Ishikawa (cell line): ENCODE measurements at regions not wholly inside any gene's neighbourhood (a gene's known extent, or its start where the extent isn't known, plus 50 kb on each side); places are given as distances from the start of the nearest gene placed in this dataset.

Experiments used
- CEBPB ChIP-seq: IDR thresholded peaks from 2 replicates; pipeline ENCODE4 v1.6.1; 2012
- CREB1 ChIP-seq: IDR thresholded peaks from 2 replicates; pipeline ENCODE4 v1.6.1; 2012; ENCODE audit warnings: low read depth
- EGR1 ChIP-seq: IDR thresholded peaks from 2 replicates; pipeline ENCODE4 v1.6.1; 2012
- EP300 ChIP-seq: IDR thresholded peaks from 2 replicates; pipeline ENCODE4 v1.6.1; 2012; ENCODE audit warnings: borderline replicate concordance
- FOXM1 ChIP-seq: IDR thresholded peaks from 2 replicates; pipeline ENCODE4 v1.6.1; 2012; ENCODE audit warnings: low read depth, borderline replicate concordance
- NFIC ChIP-seq: IDR thresholded peaks from 2 replicates; pipeline ENCODE4 v1.6.1; 2012
- RAD21 ChIP-seq: IDR thresholded peaks from 2 replicates; pipeline ENCODE4 v1.6.1; 2012; ENCODE audit warnings: low read depth
- TAF1 ChIP-seq: IDR thresholded peaks from 2 replicates; pipeline ENCODE4 v1.6.1; 2012; ENCODE audit warnings: low read depth, mild to moderate bottlenecking
- TCF12 ChIP-seq: IDR thresholded peaks from 2 replicates; pipeline ENCODE4 v1.6.1; 2012; ENCODE audit warnings: low read depth
- YY1 ChIP-seq: IDR thresholded peaks from 2 replicates; pipeline ENCODE4 v1.6.1; 2012; ENCODE audit warnings: low read depth
- ZBTB7A ChIP-seq: IDR thresholded peaks from 2 replicates; pipeline ENCODE4 v1.6.1; 2012; ENCODE audit warnings: low read depth
- TF ChIP-seq, protein P1 (sequence below): IDR thresholded peaks from 2 replicates; pipeline ENCODE4 v1.6.1; 2012
- TF ChIP-seq, protein P2 (sequence below): IDR thresholded peaks from 2 replicates; pipeline ENCODE4 v1.6.1; 2012
- TF ChIP-seq, protein P3 (sequence below): IDR thresholded peaks from 2 replicates; pipeline ENCODE4 v1.6.1; 2012; ENCODE audit warnings: low read depth, mild to moderate bottlenecking

DNA sequence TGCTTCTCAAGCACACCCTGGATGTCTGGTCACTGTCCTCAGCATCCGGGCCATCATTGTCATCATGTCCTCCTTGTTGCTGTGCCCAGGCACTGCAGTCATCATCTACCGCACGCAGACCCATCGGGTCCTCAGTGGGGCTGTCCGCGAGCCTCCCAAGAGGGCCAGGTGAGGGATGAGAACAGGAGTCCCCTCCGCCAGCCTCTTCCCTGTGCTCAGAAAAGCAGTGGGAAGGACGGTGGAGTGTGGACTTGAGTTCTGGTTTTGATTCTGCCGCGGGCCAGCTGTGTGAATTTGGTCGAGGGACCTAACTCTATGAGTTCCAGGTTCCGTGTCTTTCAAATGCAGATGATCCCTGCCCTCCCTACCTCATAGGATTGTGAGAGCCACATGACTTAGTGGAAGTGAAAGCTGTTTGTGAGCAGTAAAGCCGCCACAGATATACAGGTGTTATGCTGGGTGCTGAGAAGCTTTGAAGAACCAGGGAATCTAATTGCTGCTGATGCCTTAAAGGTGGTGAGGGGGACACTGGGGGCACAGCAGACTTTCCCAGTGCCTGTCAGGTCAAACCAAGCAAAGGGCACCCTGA, 122.9 kb upstream of the RAP1B start:
- TF ChIP-seq CREB1 (no peak), EP300 (no peak), YY1 (no peak), EGR1 (no peak), NFIC (no peak), FOXM1 (no peak), TAF1 (no peak), RAD21 (no peak), CEBPB (no peak), TCF12 (no peak), ZBTB7A (no peak)
- TF ChIP-seq, protein P1, sequence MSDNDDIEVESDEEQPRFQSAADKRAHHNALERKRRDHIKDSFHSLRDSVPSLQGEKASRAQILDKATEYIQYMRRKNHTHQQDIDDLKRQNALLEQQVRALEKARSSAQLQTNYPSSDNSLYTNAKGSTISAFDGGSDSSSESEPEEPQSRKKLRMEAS, result no peak
- TF ChIP-seq, protein P2, sequence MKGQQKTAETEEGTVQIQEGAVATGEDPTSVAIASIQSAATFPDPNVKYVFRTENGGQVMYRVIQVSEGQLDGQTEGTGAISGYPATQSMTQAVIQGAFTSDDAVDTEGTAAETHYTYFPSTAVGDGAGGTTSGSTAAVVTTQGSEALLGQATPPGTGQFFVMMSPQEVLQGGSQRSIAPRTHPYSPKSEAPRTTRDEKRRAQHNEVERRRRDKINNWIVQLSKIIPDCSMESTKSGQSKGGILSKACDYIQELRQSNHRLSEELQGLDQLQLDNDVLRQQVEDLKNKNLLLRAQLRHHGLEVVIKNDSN, result no peak
- TF ChIP-seq, protein P3, sequence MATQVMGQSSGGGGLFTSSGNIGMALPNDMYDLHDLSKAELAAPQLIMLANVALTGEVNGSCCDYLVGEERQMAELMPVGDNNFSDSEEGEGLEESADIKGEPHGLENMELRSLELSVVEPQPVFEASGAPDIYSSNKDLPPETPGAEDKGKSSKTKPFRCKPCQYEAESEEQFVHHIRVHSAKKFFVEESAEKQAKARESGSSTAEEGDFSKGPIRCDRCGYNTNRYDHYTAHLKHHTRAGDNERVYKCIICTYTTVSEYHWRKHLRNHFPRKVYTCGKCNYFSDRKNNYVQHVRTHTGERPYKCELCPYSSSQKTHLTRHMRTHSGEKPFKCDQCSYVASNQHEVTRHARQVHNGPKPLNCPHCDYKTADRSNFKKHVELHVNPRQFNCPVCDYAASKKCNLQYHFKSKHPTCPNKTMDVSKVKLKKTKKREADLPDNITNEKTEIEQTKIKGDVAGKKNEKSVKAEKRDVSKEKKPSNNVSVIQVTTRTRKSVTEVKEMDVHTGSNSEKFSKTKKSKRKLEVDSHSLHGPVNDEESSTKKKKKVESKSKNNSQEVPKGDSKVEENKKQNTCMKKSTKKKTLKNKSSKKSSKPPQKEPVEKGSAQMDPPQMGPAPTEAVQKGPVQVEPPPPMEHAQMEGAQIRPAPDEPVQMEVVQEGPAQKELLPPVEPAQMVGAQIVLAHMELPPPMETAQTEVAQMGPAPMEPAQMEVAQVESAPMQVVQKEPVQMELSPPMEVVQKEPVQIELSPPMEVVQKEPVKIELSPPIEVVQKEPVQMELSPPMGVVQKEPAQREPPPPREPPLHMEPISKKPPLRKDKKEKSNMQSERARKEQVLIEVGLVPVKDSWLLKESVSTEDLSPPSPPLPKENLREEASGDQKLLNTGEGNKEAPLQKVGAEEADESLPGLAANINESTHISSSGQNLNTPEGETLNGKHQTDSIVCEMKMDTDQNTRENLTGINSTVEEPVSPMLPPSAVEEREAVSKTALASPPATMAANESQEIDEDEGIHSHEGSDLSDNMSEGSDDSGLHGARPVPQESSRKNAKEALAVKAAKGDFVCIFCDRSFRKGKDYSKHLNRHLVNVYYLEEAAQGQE, result no peak
